ENCODE measurements at regions not wholly inside any gene's neighbourhood (a gene's known extent, or its start where the extent isn't known, plus 50 kb on each side); places are given as distances from the start of the nearest gene placed in this dataset.
A peak's percentile ranks its signal among the peaks of the same experiment; 100 is the strongest.
"Not testable (repeated sequence)": the region's sequence is repeated elsewhere in the genome, so short reads cannot be mapped to it uniquely, and the experiment has no call there.

DNA sequence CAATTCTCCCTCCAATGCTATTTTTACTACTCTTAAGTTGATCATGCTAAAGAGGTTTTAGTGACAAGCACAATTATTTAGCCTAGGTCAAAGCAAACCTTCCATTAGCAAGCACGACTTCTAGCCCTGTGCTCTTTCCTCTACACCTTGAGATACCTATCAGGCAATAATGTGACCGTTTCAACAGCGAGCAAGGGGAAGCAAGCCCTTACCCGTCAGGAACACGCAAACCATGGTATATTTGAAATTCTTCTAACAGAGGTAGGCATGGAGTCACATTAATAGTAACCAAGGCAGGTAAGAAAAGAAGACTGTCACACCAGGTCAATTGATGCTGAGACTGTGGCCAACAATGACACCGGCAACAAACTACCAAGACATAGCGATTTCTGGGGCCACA lies 68.9 kb upstream of the VGLL4 start:
- DNase-seq (ENCODE audit: low read depth), result no peak

DNA sequence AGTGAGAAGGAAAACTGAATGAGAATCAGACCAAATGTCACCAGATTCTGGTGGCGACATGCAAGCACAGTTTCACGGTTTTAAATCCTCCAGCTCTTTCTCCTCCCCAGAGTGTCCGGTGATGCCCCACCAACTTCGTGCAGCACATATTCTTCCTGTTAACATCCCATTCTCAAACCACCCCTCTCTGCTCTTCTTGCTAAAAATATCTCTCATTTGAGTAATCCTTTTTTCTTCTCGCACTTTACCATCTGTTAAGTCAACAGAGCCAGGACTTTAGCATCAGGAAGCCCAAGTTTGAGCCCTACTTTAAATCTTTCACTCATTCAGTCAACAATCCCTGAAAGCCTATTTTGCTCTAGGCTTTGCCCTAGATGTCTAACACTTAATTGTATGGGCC lies 68.2 kb upstream of the VGLL4 start:
- no peak for DNase-seq (ENCODE audit: low read depth)

DNA sequence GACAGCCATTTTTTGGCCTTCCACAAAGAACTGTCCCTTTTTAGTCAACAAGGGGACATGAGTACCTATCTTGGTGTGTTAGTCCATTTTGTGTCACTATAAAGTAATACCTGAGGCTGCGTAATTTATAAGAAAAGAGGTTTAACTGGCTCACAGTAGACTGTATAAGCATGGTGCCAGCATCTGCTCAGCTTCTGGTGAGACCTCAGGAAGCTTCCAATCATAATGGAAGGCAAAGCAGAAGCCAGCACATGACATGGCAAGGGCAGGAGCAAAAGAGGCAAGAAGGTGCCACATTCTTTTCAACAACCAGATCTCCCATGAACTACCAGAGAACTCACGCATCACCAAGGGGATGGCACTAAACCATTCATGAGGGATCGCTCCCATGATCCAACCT lies 66.1 kb upstream of the VGLL4 start:
- DNase-seq (ENCODE audit: low read depth), result no peak

DNA sequence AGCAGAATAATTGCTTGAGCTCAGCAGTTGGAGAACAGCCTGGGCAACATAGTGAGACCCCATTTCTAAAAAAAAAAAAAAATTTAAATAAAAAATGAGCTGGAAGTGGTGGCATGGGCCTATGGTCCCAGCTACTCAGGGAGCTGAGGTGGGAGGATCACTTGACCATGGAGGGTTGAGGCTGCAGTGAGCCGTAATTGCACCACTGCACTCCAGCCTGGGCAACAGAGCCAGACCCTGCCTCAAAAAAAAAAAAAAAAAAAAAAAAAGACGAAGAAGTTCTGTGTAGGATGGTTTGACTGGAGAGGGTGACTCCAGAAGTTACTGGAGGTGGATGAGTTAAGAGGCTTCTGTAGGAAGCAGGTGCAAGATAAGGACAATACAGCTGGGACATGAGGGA lies 63.4 kb upstream of the VGLL4 start:
- not testable (repeated sequence) for DNase-seq (ENCODE audit: low read depth)

DNA sequence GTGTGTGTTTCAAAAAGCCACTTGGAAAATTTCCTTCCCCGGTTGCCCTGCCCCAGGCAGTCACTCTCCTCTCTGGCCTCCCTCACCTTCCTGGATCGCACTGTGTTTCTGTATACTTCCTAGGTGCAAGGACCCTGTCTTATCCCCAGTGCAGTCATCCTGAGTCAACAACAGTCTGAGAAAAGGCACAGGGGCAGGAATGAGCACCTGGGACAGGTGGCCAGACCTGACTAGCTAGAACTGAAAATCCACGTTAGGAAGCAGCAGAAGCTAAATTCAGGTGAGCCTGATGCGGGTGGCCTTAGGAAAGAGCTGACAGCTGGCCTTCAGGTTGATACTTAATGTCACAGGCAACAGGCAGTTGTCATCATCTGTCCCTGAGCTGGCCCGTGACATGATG lies 62.9 kb upstream of the VGLL4 start:
- no peak for DNase-seq (ENCODE audit: low read depth)

DNA sequence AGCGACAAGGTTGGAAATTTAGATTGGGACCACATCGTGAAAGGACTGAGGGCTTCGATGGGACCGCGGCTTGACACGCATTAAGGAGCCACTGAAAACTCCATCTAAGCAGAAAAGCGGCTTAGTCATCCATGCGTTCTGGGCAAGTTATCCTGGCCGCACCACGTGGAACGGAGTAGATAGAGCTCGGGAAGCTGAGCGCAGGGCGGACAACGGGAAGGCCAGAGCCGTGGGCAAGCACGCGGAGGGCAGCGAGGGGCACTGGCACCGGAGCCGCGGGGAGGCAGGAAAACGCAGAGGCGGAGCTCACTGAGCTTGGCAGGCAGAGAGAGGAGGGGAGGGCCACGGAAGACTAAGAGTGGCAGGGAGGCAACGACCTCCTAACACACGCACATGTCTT lies 61.3 kb upstream of the VGLL4 start:
- DNase-seq (ENCODE audit: low read depth), result no peak

DNA sequence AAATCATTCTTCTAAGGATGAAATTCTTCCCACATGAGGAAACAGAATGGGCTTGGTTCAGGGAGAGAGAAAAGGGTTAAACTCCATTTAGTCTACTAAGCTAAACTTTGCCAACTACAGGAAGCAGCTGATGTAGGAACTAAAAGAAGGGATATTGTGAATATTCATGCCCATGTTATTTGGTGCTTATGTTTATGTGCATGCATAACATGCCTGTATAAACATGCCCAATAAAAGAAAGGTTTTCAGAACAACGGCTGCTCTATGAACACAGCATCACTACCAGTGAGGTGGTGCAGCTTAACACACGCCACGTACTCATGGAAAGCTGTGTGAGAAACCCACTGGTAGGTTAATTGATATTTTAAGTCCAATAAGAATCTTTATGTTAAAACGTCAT lies 59.4 kb upstream of the VGLL4 start:
- no peak for DNase-seq (ENCODE audit: low read depth)

DNA sequence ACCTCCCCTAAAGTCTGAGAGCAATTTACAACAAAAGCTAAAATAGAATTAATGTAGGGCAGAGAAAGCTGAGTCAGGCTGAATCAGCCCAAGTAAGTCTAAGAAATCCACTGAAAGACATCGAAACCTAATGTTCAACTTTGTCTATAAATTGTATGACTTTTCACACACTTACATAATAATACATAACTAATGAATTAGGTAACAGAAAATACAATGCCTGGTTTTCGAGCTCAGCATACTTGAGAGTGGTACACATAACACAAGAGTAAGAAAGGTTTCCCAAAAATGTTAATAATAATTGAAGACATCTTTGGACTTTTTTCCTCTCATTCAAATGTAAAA lies 55.3 kb upstream of the VGLL4 start:
- peak; percentile 71 for DNase-seq (ENCODE audit: low read depth)

DNA sequence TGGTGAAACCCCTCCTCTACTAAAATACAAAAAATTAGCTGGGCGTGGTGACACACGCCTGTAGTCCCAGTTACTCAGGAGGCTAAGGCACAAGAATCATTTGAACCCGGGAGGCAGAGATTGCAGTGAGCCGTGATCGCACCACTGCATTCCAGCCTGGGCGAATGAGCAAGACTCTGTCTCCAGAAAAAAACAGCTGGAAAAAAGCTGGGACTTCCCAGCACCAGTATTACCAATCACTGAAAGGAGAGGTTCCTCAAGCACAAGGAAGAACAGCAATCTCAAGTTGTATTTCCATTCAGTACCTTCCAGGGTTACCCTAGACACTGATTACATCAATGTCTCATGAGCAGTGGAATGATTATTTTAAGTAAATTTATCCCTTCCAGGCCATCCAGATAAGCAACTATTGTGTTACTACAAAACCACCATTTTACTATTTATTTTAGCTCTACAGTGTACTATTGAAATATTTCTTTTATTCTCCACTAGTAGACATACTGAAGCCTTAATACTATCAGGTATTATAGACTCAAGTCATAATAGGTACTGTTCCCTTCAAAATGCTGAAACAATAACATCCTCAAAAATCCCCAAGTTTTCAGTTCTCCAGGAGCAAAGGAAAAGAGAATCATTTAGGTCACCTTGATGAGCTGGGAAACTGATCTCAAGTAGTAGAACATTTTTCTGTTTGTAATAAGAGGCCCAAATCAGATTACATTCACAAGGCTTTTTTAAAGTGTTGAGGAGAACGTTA lies 54.8 kb upstream of the VGLL4 start:
- no peak for DNase-seq (ENCODE audit: low read depth)

DNA sequence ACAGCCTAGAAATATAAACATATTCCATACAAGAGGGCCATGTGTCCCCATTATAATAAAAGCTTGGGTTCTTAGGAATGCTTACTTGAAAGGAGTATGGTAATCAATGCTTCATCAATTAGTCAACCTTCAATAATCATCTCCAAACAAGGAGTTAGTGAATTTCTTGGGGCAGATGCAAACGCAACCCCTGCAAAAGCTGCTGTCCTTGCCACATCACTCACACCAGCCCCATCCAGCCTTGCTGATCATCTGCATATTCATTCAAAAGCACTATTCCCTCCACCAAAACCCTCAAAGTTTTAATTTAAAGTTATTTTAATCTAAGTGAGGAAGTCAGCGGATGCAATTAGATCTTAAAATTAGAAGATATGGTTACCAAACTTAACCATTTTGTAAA lies 54.0 kb upstream of the VGLL4 start:
- no peak for DNase-seq (ENCODE audit: low read depth)

DNA sequence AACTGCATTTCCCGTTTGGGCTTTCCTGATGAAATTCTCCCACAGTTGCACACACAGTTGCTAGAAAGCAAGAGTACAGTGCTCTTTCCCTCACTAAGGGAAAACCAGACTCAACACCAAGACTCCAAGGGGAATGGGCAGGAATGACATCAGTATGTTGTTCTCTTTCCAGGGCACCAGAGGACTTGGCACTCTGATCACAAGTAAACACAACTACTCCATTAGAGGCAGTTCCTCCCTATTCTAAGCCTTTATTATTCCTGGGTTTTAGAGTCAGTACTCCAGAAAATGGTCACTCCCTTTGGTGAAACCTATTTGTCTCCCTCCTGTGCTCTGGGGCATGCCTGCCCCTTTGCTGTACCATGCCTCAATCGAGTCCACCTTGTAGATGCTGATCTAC lies 52.3 kb upstream of the VGLL4 start:
- DNase-seq (ENCODE audit: low read depth), result no peak

Measured in GM04504 (cell line).